Tibial nerve (tissue), 4 donors: ENCODE measurements at regions not wholly inside any gene's neighbourhood (a gene's known extent, or its start where the extent isn't known, plus 50 kb on each side); places are given as distances from the start of the nearest gene placed in this dataset.

Experiments used
- DNase-seq, 2 donors: peaks; one replicate each; pipeline ENCODE4 v3.0.0-alpha.2; 2019; ENCODE audit warnings: low spot score in 2 of 2
- H3K27ac ChIP-seq, 4 donors: fragments of 200-600 bp; sonication (generic) in 3 of 4; one replicate each; pipeline ENCODE4 v1.5.1; 2017 to 2019; ENCODE audit warnings: mild to moderate bottlenecking in 1 of 4
- H3K27me3 ChIP-seq, 2 donors: fragments of 200-600 bp; sonication (generic) in 1 of 2; one replicate each; pipeline versions ENCODE4 v1.5.1 to v1.6.0; 2017 to 2019
- H3K36me3 ChIP-seq, 3 donors: fragments of 200-600 bp; sonication (generic); one replicate each; pipeline ENCODE4 v1.5.1; 2018 to 2019
- H3K4me1 ChIP-seq, 4 donors: fragments of 200-600 bp; sonication (generic) in 3 of 4; one replicate each; pipeline ENCODE4 v1.5.1; 2017 to 2019
- H3K4me3 ChIP-seq, 4 donors: fragments of 200-600 bp; sonication (generic) in 3 of 4; one replicate each; pipeline ENCODE4 v1.5.1; 2017 to 2019; ENCODE audit warnings: mild to moderate bottlenecking in 1 of 4, moderate library complexity in 1 of 4
- H3K9me3 ChIP-seq, 4 donors: fragments of 200-600 bp; sonication (generic) in 3 of 4; one replicate each; pipeline ENCODE4 v1.5.1; 2017 to 2019
- CTCF ChIP-seq, 5 experiments: fragments of 200-600 bp in 3 of 5; fragments of 450-650 bp in 2 of 5; sonication (generic) in 3 of 5; IDR thresholded peaks; one replicate each; pipeline ENCODE4 v1.5.1; 2016 to 2019; ENCODE audit warnings: antibody characterized with exemption in 5 of 5, mild to moderate bottlenecking in 3 of 5, moderate library complexity in 2 of 5
- EP300 ChIP-seq, 2 donors: sonication (generic); formaldehyde crosslinking; IDR thresholded peaks; one replicate each; pipeline ENCODE4 v1.6.1; 2017; ENCODE audit warnings: antibody characterized with exemption in 2 of 2, mild to moderate bottlenecking in 1 of 2
- POLR2A ChIP-seq, 2 donors: fragments of 450-650 bp; IDR thresholded peaks; one replicate each; pipeline ENCODE4 v1.6.1; 2017; ENCODE audit warnings: antibody characterized with exemption in 2 of 2, mild to moderate bottlenecking in 2 of 2, moderate library complexity in 2 of 2
- WGBS, 2 donors: methylation state at CpG; one replicate each; pipeline ENCODE4 v1.1.5; 2018; 5-methylcytosine and 5-hydroxymethylcytosine counted together

GRCh38 chr20:60748086-60748485 is 504.0 kb upstream of the CDH4 start:
- Histone ChIP-seq H3K4me3 (no peak overlapping the region), H3K9me3 (peaks cover 0 to 6% (median 0%) of the 10 kb centered on the region in 4 donors), H3K27ac (no peak overlapping the region), H3K4me1 (peaks cover 0 to 6% (median 0%) of the 10 kb centered on the region in 4 donors), H3K27me3 (no peaks in the 10 kb centered on the region), H3K36me3 (no peaks in the 10 kb centered on the region)
- 62 to 73% methylated on average over 6 of the region's 6 CpGs for WGBS, 2 donors
- no peak for DNase-seq
- TF ChIP-seq EP300 (IDR thresholded peaks at IDR 0.05) (no peak), POLR2A (IDR thresholded peaks at IDR 0.05) (no peak)

- WGBS, 2 donors = 81 to 89% methylated on average over 11 of the region's 11 CpGs
- H3K4me1 ChIP-seq = peaks cover 0 to 9% (median 0%) of the 10 kb centered on the region in 4 donors
- H3K27ac ChIP-seq = no peak overlapping the region
- H3K27me3 ChIP-seq = no peaks in the 10 kb centered on the region
- TF ChIP-seq EP300 (IDR thresholded peaks at IDR 0.05) (no peak), POLR2A (IDR thresholded peaks at IDR 0.05) (no peak), CTCF (IDR thresholded peaks at IDR 0.05) (no peak)
- H3K36me3 ChIP-seq = no peaks in the 10 kb centered on the region
- H3K4me3 ChIP-seq = no peak overlapping the region
- no peaks in the 10 kb centered on the region for H3K9me3 ChIP-seq
- DNase-seq = no peak
Observed at GRCh38 chr20:60749804-60750602, 502.1 kb upstream of the CDH4 start.

- peaks cover 0 to 9% (median 0%) of the 10 kb centered on the region in 4 donors for H3K4me1 ChIP-seq
- no peak for DNase-seq
- H3K27ac ChIP-seq = no peak overlapping the region
- 77 to 84% methylated on average over 10 of the region's 10 CpGs for WGBS, 2 donors
- H3K36me3 ChIP-seq = no peaks in the 10 kb centered on the region
- H3K27me3 ChIP-seq = no peaks in the 10 kb centered on the region
- no peaks in the 10 kb centered on the region for H3K9me3 ChIP-seq
- no peak for TF ChIP-seq EP300 (IDR thresholded peaks at IDR 0.05)
- no peak for TF ChIP-seq POLR2A (IDR thresholded peaks at IDR 0.05)
- TF ChIP-seq CTCF (IDR thresholded peaks at IDR 0.05) = no peak
- H3K4me3 ChIP-seq = no peak overlapping the region
Observed at GRCh38 chr20:60750909-60751308, 501.2 kb upstream of the CDH4 start.

- no peak overlapping the region for H3K4me3 ChIP-seq
Observed at GRCh38 chr20:60751826-60752225, 500.2 kb upstream of the CDH4 start.

GRCh38 chr20:60752741-60753420 is 499.2 kb upstream of the CDH4 start:
- Histone ChIP-seq H3K4me3 (no peak overlapping the region), H3K36me3 (no peaks in the 10 kb centered on the region), H3K27me3 (no peaks in the 10 kb centered on the region), H3K27ac (no peak overlapping the region), H3K4me1 (peaks cover 0 to 9% (median 0%) of the 10 kb centered on the region in 4 donors), H3K9me3 (no peaks in the 10 kb centered on the region)
- TF ChIP-seq CTCF (IDR thresholded peaks at IDR 0.05) (no peak), POLR2A (IDR thresholded peaks at IDR 0.05) (no peak), EP300 (IDR thresholded peaks at IDR 0.05) (no peak)
- WGBS, 2 donors = 56 to 60% methylated on average over 17 of the region's 17 CpGs
- peak; percentile 21 to 39 for DNase-seq

More at GRCh38 chr20:60751826-60752225, 500.2 kb upstream of the CDH4 start:
- Histone ChIP-seq H3K9me3 (no peaks in the 10 kb centered on the region), H3K27me3 (no peaks in the 10 kb centered on the region), H3K27ac (no peak overlapping the region), H3K4me1 (peaks cover 0 to 9% (median 0%) of the 10 kb centered on the region in 4 donors), H3K36me3 (no peaks in the 10 kb centered on the region)
- WGBS, 2 donors = 82 to 87% methylated on average over 7 of the region's 7 CpGs
- no peak for DNase-seq
- TF ChIP-seq CTCF (IDR thresholded peaks at IDR 0.05) = no peak
- TF ChIP-seq POLR2A (IDR thresholded peaks at IDR 0.05) = no peak
- TF ChIP-seq EP300 (IDR thresholded peaks at IDR 0.05) = no peak
